Kidney (tissue), 13 donors: ENCODE measurements at regions not wholly inside any gene's neighbourhood (a gene's known extent, or its start where the extent isn't known, plus 50 kb on each side); places are given as distances from the start of the nearest gene placed in this dataset.
A peak's percentile ranks its signal among the peaks of the same experiment; 100 is the strongest.

Experiments
- DNase-seq, 5 donors: peaks; one replicate each; pipeline ENCODE4 v3.0.0-alpha.2; 2013 to 2020
- FAIRE-seq: peaks from 2 replicates; lab custom pipeline; 2012; peaks lifted over from hg19 to GRCh38; lab: Jason Lieb, UNC
- H3K27ac ChIP-seq, 2 donors: one replicate each; pipeline ENCODE4 v1.7.0; 2013; ENCODE audit warnings: low read depth in 2 of 2, low read length in 2 of 2, inconsistent platforms in 1 of 2
- H3K27me3 ChIP-seq: one replicate; pipeline ENCODE4 v1.7.1; 2013; ENCODE audit warnings: low read length, inconsistent platforms; ENCODE audit not compliant: control insufficient read depth, insufficient read depth
- H3K36me3 ChIP-seq, 3 donors: one replicate each; pipeline versions ENCODE4 v1.7.0 to v1.7.1; 2013; ENCODE audit warnings: low read length in 3 of 3, control low read depth in 1 of 3, inconsistent platforms in 1 of 3; ENCODE audit not compliant: insufficient read depth in 3 of 3, control insufficient read depth in 2 of 3
- H3K4me1 ChIP-seq, 3 donors: one replicate each; pipeline versions ENCODE4 v1.7.0 to v1.7.1; 2013; ENCODE audit warnings: low read length in 3 of 3, inconsistent platforms in 1 of 3, low read depth in 1 of 3; ENCODE audit not compliant: control insufficient read depth in 2 of 3, insufficient read depth in 2 of 3
- H3K4me3 ChIP-seq, 3 donors: one replicate each; pipeline versions ENCODE4 v1.7.0 to v1.8.1; 2013; ENCODE audit warnings: low read length in 3 of 3, control low read depth in 1 of 3, inconsistent platforms in 1 of 3
- H3K9ac ChIP-seq, 3 donors: one replicate each; pipeline versions ENCODE4 v1.7.0 to v1.7.1; 2013; ENCODE audit warnings: low read length in 3 of 3, control low read depth in 1 of 3, inconsistent platforms in 1 of 3
- H3K9me3 ChIP-seq, 3 donors: one replicate each; pipeline versions ENCODE4 v1.7.0 to v1.7.1; 2013; ENCODE audit warnings: low read length in 3 of 3, control low read depth in 1 of 3, inconsistent platforms in 1 of 3; ENCODE audit not compliant: control insufficient read depth in 2 of 3, insufficient read depth in 1 of 3
- intact Hi-C: fragments of 100-400 bp; cut with DNase I; formaldehyde crosslinking; loops from one replicate; pipeline ENCODE4 v1.11.1; 2022
- TF ChIP-seq, protein P1 (sequence below): IDR thresholded peaks from 3 replicates; pipeline ENCODE4 v1.5.1; 2012; ENCODE audit warnings: mild to moderate bottlenecking, moderate library complexity, borderline replicate concordance; ENCODE audit not compliant: insufficient read depth; ENCODE audit errors: extremely low read depth
- donor health status: control.
- donor health status: control.
- donor health status: control.
- donor health status: control.
- donor health status: control.
- donor health status: DM: yes; HTN: yes; CAD: no.
- donor health status: Normal renal cell carcinoma (clear cell type).

DNA sequence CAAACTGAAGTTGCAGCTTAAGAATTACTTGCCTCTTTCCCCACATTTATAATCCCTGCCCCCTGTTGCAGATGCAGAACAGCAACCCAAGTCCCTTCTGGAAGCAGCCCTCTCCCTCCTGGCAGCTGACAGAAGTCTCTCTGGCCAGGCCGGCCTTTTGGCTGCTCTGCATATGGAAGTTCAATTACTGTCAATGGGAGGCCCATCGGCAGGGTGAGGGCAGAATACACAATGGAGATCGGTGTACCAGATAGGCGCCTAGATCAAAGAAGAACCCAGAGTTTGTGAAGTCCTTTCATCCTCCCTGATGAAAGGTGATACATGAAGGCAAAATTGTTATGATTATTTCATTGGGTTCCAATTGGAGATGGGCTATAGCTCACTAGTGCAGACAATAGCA lies 327.9 kb upstream of the CTNNB1 start:
- no peak for DNase-seq
- intact Hi-C loops: no loop called here
- H3K27me3 ChIP-seq: no peaks in the 10 kb centered on the region
- no peaks in the 10 kb centered on the region for H3K4me1 ChIP-seq
- no peak overlapping the region for H3K9ac ChIP-seq
- no peaks in the 10 kb centered on the region for H3K9me3 ChIP-seq
- no peaks in the 10 kb centered on the region for H3K36me3 ChIP-seq
- TF ChIP-seq, protein P1, sequence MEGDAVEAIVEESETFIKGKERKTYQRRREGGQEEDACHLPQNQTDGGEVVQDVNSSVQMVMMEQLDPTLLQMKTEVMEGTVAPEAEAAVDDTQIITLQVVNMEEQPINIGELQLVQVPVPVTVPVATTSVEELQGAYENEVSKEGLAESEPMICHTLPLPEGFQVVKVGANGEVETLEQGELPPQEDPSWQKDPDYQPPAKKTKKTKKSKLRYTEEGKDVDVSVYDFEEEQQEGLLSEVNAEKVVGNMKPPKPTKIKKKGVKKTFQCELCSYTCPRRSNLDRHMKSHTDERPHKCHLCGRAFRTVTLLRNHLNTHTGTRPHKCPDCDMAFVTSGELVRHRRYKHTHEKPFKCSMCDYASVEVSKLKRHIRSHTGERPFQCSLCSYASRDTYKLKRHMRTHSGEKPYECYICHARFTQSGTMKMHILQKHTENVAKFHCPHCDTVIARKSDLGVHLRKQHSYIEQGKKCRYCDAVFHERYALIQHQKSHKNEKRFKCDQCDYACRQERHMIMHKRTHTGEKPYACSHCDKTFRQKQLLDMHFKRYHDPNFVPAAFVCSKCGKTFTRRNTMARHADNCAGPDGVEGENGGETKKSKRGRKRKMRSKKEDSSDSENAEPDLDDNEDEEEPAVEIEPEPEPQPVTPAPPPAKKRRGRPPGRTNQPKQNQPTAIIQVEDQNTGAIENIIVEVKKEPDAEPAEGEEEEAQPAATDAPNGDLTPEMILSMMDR: no peak
- no peak for FAIRE-seq
- no peak overlapping the region for H3K27ac ChIP-seq
- H3K4me3 ChIP-seq: no peak overlapping the region

DNA sequence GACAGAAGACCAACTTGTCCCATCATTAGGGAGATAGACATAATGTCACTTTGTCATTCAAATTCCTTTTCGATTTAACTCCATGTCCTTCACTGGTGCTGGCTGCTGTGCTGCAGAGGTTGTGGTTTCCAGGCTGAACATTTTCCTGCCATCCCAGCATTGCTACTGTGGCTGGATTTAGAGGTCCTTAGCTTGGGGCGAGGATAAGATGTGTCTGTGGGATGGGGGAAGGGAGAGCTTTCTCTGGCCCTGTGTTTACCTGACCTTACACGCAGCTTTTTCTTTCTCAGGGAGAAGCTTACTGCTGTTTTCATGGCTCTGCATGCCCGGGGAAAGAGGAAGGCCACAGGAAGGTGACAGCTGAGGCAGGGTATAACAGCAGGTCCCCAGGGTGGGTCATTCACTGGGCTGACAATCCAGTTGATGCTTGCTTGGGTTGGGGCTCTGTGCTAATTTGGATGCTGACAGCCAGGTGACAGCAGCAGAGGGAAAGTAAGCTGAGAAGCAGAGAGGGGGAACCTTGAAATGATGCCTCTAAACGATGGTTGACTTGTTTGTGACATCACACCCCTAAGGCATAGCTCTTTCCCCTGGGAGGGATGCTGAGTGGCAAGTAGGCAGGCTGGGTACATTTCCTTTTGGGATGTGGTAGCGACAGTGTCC lies 326.9 kb upstream of the CTNNB1 start:
- no peak overlapping the region for H3K4me3 ChIP-seq
- no peaks in the 10 kb centered on the region for H3K4me1 ChIP-seq
- H3K36me3 ChIP-seq: no peaks in the 10 kb centered on the region
- no peak for FAIRE-seq
- H3K27ac ChIP-seq: no peak overlapping the region
- intact Hi-C loops: no loop called here
- no peak for DNase-seq
- no peaks in the 10 kb centered on the region for H3K9me3 ChIP-seq
- TF ChIP-seq, protein P1: no peak
- no peaks in the 10 kb centered on the region for H3K27me3 ChIP-seq
- no peak overlapping the region for H3K9ac ChIP-seq

DNA sequence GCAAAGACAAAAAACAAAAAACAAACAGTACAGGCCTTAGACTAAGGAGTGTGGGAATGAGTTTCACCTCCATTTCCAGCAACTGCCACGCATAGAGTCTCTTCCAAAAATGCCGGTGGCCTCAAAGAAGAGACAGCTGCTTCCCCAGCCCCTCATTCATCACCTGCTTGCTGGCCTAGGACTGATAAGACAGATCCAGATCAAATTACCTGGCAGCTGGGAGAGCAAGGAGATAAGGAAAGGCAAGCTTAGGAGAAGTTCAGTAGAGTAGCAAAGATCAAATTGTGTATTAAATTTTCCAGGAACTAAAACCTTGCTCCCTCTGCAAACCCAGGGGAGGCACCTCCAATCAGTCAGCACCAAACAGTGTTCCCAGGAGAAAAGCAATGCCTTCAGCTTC lies 325.8 kb upstream of the CTNNB1 start:
- Histone ChIP-seq H3K27ac (no peak overlapping the region), H3K27me3 (no peaks in the 10 kb centered on the region), H3K4me1 (peaks cover 0 to 3% (median 2%) of the 10 kb centered on the region in 3 donors), H3K9me3 (no peaks in the 10 kb centered on the region), H3K36me3 (no peaks in the 10 kb centered on the region), H3K4me3 (no peak overlapping the region), H3K9ac (no peak overlapping the region)
- no peak for FAIRE-seq
- intact Hi-C loops: no loop called here
- DNase-seq: peak in 1 of 5 donors; percentile 19
- TF ChIP-seq, protein P1: no peak
